GM12873 (cell line): ENCODE measurements at regions not wholly inside any gene's neighbourhood (a gene's known extent, or its start where the extent isn't known, plus 50 kb on each side); places are given as distances from the start of the nearest gene placed in this dataset.

Experiments
- TF ChIP-seq, protein P1 (sequence below): IDR thresholded peaks from 2 replicates; pipeline ENCODE4 v1.5.1; 2012; ENCODE audit warnings: low read depth, mild to moderate bottlenecking, moderate library complexity, low read length, control low read depth; ENCODE audit not compliant: insufficient read depth; ENCODE audit errors: missing control alignments

GRCh38 chr2:53174539-53174938 is 593.1 kb upstream of the CHAC2 start:
- TF ChIP-seq, protein P1, sequence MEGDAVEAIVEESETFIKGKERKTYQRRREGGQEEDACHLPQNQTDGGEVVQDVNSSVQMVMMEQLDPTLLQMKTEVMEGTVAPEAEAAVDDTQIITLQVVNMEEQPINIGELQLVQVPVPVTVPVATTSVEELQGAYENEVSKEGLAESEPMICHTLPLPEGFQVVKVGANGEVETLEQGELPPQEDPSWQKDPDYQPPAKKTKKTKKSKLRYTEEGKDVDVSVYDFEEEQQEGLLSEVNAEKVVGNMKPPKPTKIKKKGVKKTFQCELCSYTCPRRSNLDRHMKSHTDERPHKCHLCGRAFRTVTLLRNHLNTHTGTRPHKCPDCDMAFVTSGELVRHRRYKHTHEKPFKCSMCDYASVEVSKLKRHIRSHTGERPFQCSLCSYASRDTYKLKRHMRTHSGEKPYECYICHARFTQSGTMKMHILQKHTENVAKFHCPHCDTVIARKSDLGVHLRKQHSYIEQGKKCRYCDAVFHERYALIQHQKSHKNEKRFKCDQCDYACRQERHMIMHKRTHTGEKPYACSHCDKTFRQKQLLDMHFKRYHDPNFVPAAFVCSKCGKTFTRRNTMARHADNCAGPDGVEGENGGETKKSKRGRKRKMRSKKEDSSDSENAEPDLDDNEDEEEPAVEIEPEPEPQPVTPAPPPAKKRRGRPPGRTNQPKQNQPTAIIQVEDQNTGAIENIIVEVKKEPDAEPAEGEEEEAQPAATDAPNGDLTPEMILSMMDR, result no peak

- TF ChIP-seq, protein P1, result no peak
Measured at GRCh38 chr2:53173698-53174455, 593.7 kb upstream of the CHAC2 start.

- TF ChIP-seq, protein P1, result no peak
Measured at GRCh38 chr2:53173091-53173490, 594.5 kb upstream of the CHAC2 start.

DNA sequence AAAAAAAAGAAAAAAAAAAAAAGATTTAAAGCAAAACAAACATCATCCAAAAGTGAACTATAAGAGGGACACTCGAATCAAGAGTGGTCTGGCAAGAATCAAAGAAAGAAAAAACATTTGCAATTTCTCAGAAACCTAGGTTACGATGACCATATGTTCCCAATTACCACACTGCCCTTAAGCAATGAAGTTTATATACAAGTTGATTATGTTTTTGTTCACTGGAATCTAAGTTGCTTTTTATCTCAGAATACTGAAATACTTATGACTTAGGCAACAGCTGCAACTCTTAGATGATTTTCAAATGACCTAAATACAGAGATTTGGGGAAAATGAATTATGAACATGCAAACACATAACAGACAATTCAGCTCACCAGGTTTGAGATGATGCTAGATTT is 597.1 kb upstream of the CHAC2 start:
- TF ChIP-seq, protein P1, result no peak

- TF ChIP-seq, protein P1, result no peak
Measured at GRCh38 chr2:53167227-53167626, 600.4 kb upstream of the CHAC2 start.

- TF ChIP-seq, protein P1, result no peak
Measured at GRCh38 chr2:53150146-53150545, 617.5 kb upstream of the CHAC2 start.

GRCh38 chr2:53148221-53148620 is 619.4 kb upstream of the CHAC2 start:
- TF ChIP-seq, protein P1, result no peak

- TF ChIP-seq, protein P1, result no peak
Measured at GRCh38 chr2:53131416-53131815, 636.2 kb upstream of the CHAC2 start.
